Nephron (organoid): ENCODE measurements at regions not wholly inside any gene's neighbourhood (a gene's known extent, or its start where the extent isn't known, plus 50 kb on each side); places are given as distances from the start of the nearest gene placed in this dataset.

Experiments used
- H3K27ac Mint-ChIP-seq, 3 experiments: 2 replicates each; pipeline ENCODE4 v1.8.0; 2020; ENCODE audit warnings: mixed read lengths in 3 of 3, mild to moderate bottlenecking in 2 of 3, moderate library complexity in 1 of 3
- H3K27me3 Mint-ChIP-seq: 2 replicates; pipeline ENCODE4 v1.8.0; 2021; ENCODE audit warnings: low read depth, mild to moderate bottlenecking, moderate library complexity, mixed read lengths
- H3K36me3 Mint-ChIP-seq: 2 replicates; pipeline ENCODE4 v1.8.0; 2020; ENCODE audit warnings: low read depth, mixed read lengths
- H3K4me1 Mint-ChIP-seq: 2 replicates; pipeline ENCODE4 v1.8.0; 2020; ENCODE audit warnings: mixed read lengths
- H3K4me3 Mint-ChIP-seq, 3 experiments: 2 replicates each; pipeline ENCODE4 v1.8.0; 2020; ENCODE audit warnings: mild to moderate bottlenecking in 3 of 3, mixed read lengths in 3 of 3, moderate library complexity in 2 of 3
- H3K9me3 Mint-ChIP-seq: 2 replicates; pipeline ENCODE4 v1.8.0; 2020; ENCODE audit warnings: mixed read lengths
- CTCF ChIP-seq, 3 experiments: fragments of 200-600 bp; sonication (generic); IDR thresholded peaks; one replicate each; pipeline ENCODE4 v1.5.0; 2021; ENCODE audit warnings: antibody characterized with exemption in 3 of 3; ENCODE audit not compliant: unreplicated experiment in 3 of 3

GRCh38 chrX:115408771-115409400 lies 119.4 kb downstream of the LUZP4 start:
- Mint-ChIP-seq H3K36me3 (no peaks in the 10 kb centered on the region), H3K27me3 (no peaks in the 10 kb centered on the region), H3K4me3 (no peak overlapping the region), H3K27ac (no peak overlapping the region), H3K4me1 (no peaks in the 10 kb centered on the region), H3K9me3 (no peaks in the 10 kb centered on the region)
- TF ChIP-seq CTCF (IDR thresholded peaks at IDR 0.05; ENCODE audit: unreplicated experiment in 3 of 3) = no peak

GRCh38 chrX:115409551-115409950 lies 120.0 kb downstream of the LUZP4 start:
- Mint-ChIP-seq H3K9me3 (no peaks in the 10 kb centered on the region), H3K36me3 (no peaks in the 10 kb centered on the region), H3K27me3 (no peaks in the 10 kb centered on the region), H3K4me1 (no peaks in the 10 kb centered on the region), H3K4me3 (no peak overlapping the region), H3K27ac (no peak overlapping the region)
- TF ChIP-seq CTCF (IDR thresholded peaks at IDR 0.05; ENCODE audit: unreplicated experiment in 3 of 3) = no peak

- TF ChIP-seq CTCF (IDR thresholded peaks at IDR 0.05; ENCODE audit: unreplicated experiment in 3 of 3) = no peak
- H3K4me1 Mint-ChIP-seq = peaks cover 5% of the 10 kb centered on the region
- H3K27ac Mint-ChIP-seq = peak overlapping the region in 1 of 3 experiments; percentile 50
- no peaks in the 10 kb centered on the region for H3K9me3 Mint-ChIP-seq
- no peak overlapping the region for H3K4me3 Mint-ChIP-seq
- H3K27me3 Mint-ChIP-seq = no peaks in the 10 kb centered on the region
- no peaks in the 10 kb centered on the region for H3K36me3 Mint-ChIP-seq
Observed at GRCh38 chrX:115410731-115411428, 121.4 kb downstream of the LUZP4 start.

GRCh38 chrX:115413246-115413878 lies 123.8 kb downstream of the LUZP4 start:
- H3K27me3 Mint-ChIP-seq = no peaks in the 10 kb centered on the region
- no peak for TF ChIP-seq CTCF (IDR thresholded peaks at IDR 0.05; ENCODE audit: unreplicated experiment in 3 of 3)
- no peak overlapping the region for H3K4me3 Mint-ChIP-seq
- no peak overlapping the region for H3K27ac Mint-ChIP-seq
- H3K4me1 Mint-ChIP-seq = peaks cover 26% of the 10 kb centered on the region
- H3K9me3 Mint-ChIP-seq = no peaks in the 10 kb centered on the region
- no peaks in the 10 kb centered on the region for H3K36me3 Mint-ChIP-seq

GRCh38 chrX:115419069-115419468 lies 129.6 kb downstream of the LUZP4 start:
- Mint-ChIP-seq H3K27me3 (no peaks in the 10 kb centered on the region), H3K9me3 (no peaks in the 10 kb centered on the region), H3K36me3 (no peaks in the 10 kb centered on the region), H3K27ac (peak overlapping the region in 2 of 3 experiments; percentile 50 to 62), H3K4me3 (no peak overlapping the region), H3K4me1 (peaks cover 51% of the 10 kb centered on the region)
- no peak for TF ChIP-seq CTCF (IDR thresholded peaks at IDR 0.05; ENCODE audit: unreplicated experiment in 3 of 3)
